Panc1 (cell line): ENCODE measurements at regions not wholly inside any gene's neighbourhood (a gene's known extent, or its start where the extent isn't known, plus 50 kb on each side); places are given as distances from the start of the nearest gene placed in this dataset.

Experiments used
- ATAC-seq: fragments of 200-7000 bp; cut with Tn5 transposase; 2 replicates; pipeline ENCODE4 v1.9.1; 2020; ENCODE audit warnings: mild to moderate bottlenecking, moderate library complexity
- BruUV-seq: library from RNA; stranded (reverse); fragments of 400-500 nt; replicated peaks from 2 replicates; lab custom pipeline; 2021; lab: Mats Ljungman, UMichigan
- CTCF ChIA-PET: fragments of 300-600 bp; sonication (Branson Sonifier 250); formaldehyde crosslinking; loops from one replicate; lab custom pipeline; 2022; ENCODE audit warnings: antibody characterized with exemption; lab: Charles Lee
- POLR2A ChIA-PET: fragments of 300-600 bp; sonication (Branson Sonifier 250); formaldehyde crosslinking; loops from one replicate; lab custom pipeline; 2022; ENCODE audit warnings: antibody characterized with exemption; lab: Charles Lee
- DNase-seq: peaks from one replicate; pipeline ENCODE4 v3.0.0-alpha.2; 2010; ENCODE audit warnings: low read depth, low spot score
- H3K27ac ChIP-seq: 2 replicates; pipeline ENCODE4 v1.5.1; 2011; ENCODE audit warnings: mild to moderate bottlenecking, low read length, inconsistent platforms
- H3K27me3 ChIP-seq: fragments of 200-500 bp; sonication (Bioruptor generic); 2 replicates; pipeline ENCODE4 v1.6.0; 2014; ENCODE audit warnings: low read length, inconsistent platforms; ENCODE audit not compliant: control insufficient read depth, insufficient read depth
- H3K36me3 ChIP-seq: fragments of 200-500 bp; sonication (Bioruptor generic); 2 replicates; pipeline ENCODE4 v1.5.1; 2014; ENCODE audit warnings: inconsistent platforms, mild to moderate bottlenecking, low read length, moderate library complexity; ENCODE audit not compliant: control insufficient read depth, insufficient read depth
- H3K4me1 ChIP-seq: 2 replicates; pipeline ENCODE4 v1.5.1; 2011; ENCODE audit warnings: inconsistent platforms, mild to moderate bottlenecking, low read length, moderate library complexity; ENCODE audit not compliant: control insufficient read depth, insufficient read depth
- H3K4me3 ChIP-seq, 2 experiments: 2 replicates each; pipeline ENCODE4 v1.5.1; 2011 to 2012; ENCODE audit warnings: low read depth in 2 of 2, low read length in 2 of 2, mild to moderate bottlenecking in 2 of 2, inconsistent platforms in 1 of 2, moderate library complexity in 1 of 2
- H3K9me3 ChIP-seq: fragments of 200-500 bp; sonication (Bioruptor generic); 2 replicates; pipeline ENCODE4 v1.5.1; 2014; ENCODE audit warnings: low read depth, mild to moderate bottlenecking, inconsistent platforms, low read length, moderate library complexity; ENCODE audit not compliant: control insufficient read depth, insufficient read depth
- CTCF ChIP-seq: fragments of 450-650 bp; IDR thresholded peaks from 2 replicates; pipeline ENCODE4 v1.5.1; 2017; ENCODE audit warnings: mild to moderate bottlenecking
- POLR2AphosphoS5 ChIP-seq: IDR thresholded peaks from 2 replicates; pipeline ENCODE4 v1.6.1; 2012; ENCODE audit warnings: mild to moderate bottlenecking, low read depth, low read length, moderate library complexity
- REST ChIP-seq, 2 experiments: IDR thresholded peaks; 2 replicates each; pipeline ENCODE4 v1.6.1; 2011 to 2012; ENCODE audit warnings: low read depth in 2 of 2, control low read depth in 1 of 2, low read length in 1 of 2, mild to moderate bottlenecking in 1 of 2, moderate library complexity in 1 of 2; ENCODE audit not compliant: insufficient read depth in 1 of 2
- SIN3A ChIP-seq: IDR thresholded peaks from 2 replicates; pipeline ENCODE4 v1.6.1; 2012; ENCODE audit warnings: low read depth, mild to moderate bottlenecking, low read length, moderate library complexity, borderline replicate concordance; ENCODE audit not compliant: insufficient read depth
- TCF7L2 ChIP-seq: IDR thresholded peaks from 2 replicates; pipeline ENCODE4 v1.6.1; 2011; ENCODE audit warnings: mild to moderate bottlenecking, low read depth, low read length, inconsistent platforms
- in situ Hi-C: cut with HindIII; loops from 2 replicates; pipeline ENCODE4 v1.10.0; 2016; ENCODE audit warnings: low sequenced_read_pairs, low pct_unique_long_range_greater_than_20kb
- intact Hi-C: fragments of 100-400 bp; cut with micrococcal nuclease; formaldehyde crosslinking; loops from one replicate; pipeline ENCODE4 v1.10.0; 2022; ENCODE audit not compliant: unreplicated experiment

- Histone ChIP-seq H3K9me3 (no peaks in the 10 kb centered on the region), H3K4me1 (no peaks in the 10 kb centered on the region), H3K27me3 (no peaks in the 10 kb centered on the region), H3K27ac (no peak overlapping the region), H3K4me3 (no peak overlapping the region), H3K36me3 (no peaks in the 10 kb centered on the region; the same call in 1 of the 2 replicates)
- ATAC-seq (no peak), DNase-seq (no peak)
- POLR2A ChIA-PET = no interaction called here
- in situ Hi-C loops = no loop called here
- CTCF ChIA-PET = no interaction called here
- BruUV-seq = no TSS peak
- no peak for TF ChIP-seq CTCF
- no peak for TF ChIP-seq POLR2AphosphoS5
- TF ChIP-seq REST (IDR thresholded peaks at IDR 0.05; ENCODE audit: insufficient read depth in 1 of 2, low read depth in 2 of 2, low read length in 1 of 2) = no peak
- no peak for TF ChIP-seq SIN3A
- no peak for TF ChIP-seq TCF7L2
- intact Hi-C loops = no loop called here
These were observed 51.3 kb downstream of the BLTP1 start for GRCh38 chr4:122203407-122203806.

GRCh38 chr4:122205687-122206086 is 53.6 kb downstream of the BLTP1 start:
- ATAC-seq (no peak), DNase-seq (no peak)
- intact Hi-C loops (no loop called here), in situ Hi-C loops (no loop called here)
- H3K27ac ChIP-seq = no peak overlapping the region
- CTCF ChIA-PET = no interaction called here
- H3K4me3 ChIP-seq = no peak overlapping the region
- BruUV-seq = no TSS peak
- H3K4me1 ChIP-seq = no peaks in the 10 kb centered on the region
- H3K27me3 ChIP-seq = no peaks in the 10 kb centered on the region
- TF ChIP-seq SIN3A (no peak), TCF7L2 (no peak), CTCF (peak; percentile 8; the same call in 1 of the 2 replicates), POLR2AphosphoS5 (no peak), REST (IDR thresholded peaks at IDR 0.05; ENCODE audit: insufficient read depth in 1 of 2, low read depth in 2 of 2, low read length in 1 of 2) (no peak)
- no peaks in the 10 kb centered on the region; the same call in 1 of the 2 replicates for H3K36me3 ChIP-seq
- no peaks in the 10 kb centered on the region for H3K9me3 ChIP-seq
- POLR2A ChIA-PET = no interaction called here
